HG02884 (cell line): ENCODE measurements at regions not wholly inside any gene's neighbourhood (a gene's known extent, or its start where the extent isn't known, plus 50 kb on each side); places are given as distances from the start of the nearest gene placed in this dataset.
"Not testable (repeated sequence)": the region's sequence is repeated elsewhere in the genome, so short reads cannot be mapped to it uniquely, and the experiment has no call there.

Experiments used
- ATAC-seq: cut with Tn5 transposase; IDR thresholded peaks from one replicate; pipeline ENCODE4 v1.9.1; 2021; ENCODE audit warnings: mild to moderate bottlenecking, moderate library complexity; ENCODE audit not compliant: unreplicated experiment

GRCh38 chrX:144188489-144188888 lies 304.6 kb downstream of the UBE2NL start:
- not testable (repeated sequence) for ATAC-seq

- ATAC-seq: not testable (repeated sequence)
These were observed 313.2 kb downstream of the UBE2NL start for GRCh38 chrX:144197057-144197456.

DNA sequence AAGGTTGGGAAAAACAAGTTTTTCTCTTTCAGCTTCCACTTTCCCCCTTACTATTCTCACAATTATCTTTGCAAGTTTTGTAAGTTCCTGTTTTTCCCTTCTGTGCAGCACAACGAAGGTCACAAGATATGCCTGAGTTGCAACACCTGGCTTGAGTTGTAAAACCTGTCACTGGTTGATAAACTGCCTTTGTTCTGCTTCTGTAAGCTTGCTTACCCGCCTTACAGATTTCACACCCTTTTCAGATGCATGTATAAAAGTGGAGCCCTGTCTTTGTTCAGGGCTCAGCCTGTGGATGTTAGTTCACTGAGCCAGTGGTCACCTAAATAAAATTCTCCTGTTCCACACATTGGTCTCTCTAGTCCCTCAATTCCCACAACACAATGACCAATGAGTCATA lies 318.9 kb downstream of the UBE2NL start:
- not testable (repeated sequence) for ATAC-seq

GRCh38 chrX:144208360-144209024 lies 324.6 kb downstream of the UBE2NL start:
- not testable (repeated sequence) for ATAC-seq

- ATAC-seq: no peak
These were observed 330.8 kb downstream of the UBE2NL start for GRCh38 chrX:144214651-144215050.

GRCh38 chrX:144219035-144219434 lies 335.2 kb downstream of the UBE2NL start:
- no peak for ATAC-seq

- not testable (repeated sequence) for ATAC-seq
These were observed 347.4 kb downstream of the UBE2NL start for GRCh38 chrX:144231116-144231785.

DNA sequence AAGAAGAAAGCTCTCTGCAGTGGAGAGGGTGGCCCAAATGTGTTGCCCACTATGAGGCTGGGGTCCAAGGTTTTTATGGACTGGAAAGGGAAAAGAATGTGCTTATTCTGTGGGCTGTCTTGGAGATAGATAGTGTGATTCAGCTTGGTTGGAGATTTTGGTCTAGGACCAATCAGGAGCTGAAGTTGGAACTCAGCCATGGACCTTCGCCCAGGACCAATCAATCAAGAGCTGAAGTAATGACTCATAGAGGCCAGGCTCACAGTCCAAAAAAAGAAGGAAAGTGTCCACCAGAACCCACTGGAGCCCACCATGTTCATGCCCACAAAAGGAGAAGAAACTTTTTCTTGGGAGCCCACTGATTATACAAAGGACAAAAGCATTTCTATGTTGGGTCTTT lies 369.5 kb downstream of the UBE2NL start:
- no peak for ATAC-seq

GRCh38 chrX:144259054-144259453 lies 375.2 kb downstream of the UBE2NL start:
- no peak for ATAC-seq

DNA sequence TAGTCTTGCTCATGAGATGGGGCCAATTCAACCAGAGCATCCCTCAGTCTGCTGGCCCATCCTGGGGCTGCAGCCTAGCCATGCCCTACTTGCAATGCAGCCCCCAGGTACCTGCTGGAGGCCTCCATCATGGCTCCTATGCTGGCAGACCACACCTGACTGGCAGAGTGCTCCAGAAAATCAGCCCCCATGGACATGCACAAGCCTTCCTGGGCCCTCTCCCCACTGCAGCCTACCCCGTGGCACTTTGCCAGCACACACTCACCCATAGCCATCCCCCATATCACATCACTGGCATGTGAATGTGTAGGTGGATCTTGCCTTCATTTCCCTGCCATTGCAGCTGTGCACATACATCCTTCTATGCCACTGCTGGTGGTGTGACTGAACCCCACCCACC lies 381.8 kb downstream of the UBE2NL start:
- no peak for ATAC-seq

DNA sequence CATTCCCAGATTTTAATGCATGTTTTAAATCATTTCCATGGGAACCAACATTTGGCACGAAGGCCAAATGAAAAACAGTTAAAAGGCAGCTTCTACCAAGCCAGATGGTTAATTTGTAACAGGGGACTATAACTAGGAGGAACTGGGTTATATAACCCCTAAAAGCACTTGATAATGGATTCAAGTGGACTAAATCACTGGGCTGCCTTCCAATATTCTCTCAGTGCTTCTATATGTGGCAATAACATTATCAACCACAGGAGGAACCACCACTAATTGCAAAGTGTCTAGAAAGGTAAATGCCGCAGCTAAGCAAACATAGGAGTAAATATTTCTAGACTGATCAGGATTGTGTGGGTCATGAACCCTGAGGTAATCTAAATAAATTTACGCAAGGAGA lies 391.5 kb downstream of the UBE2NL start:
- ATAC-seq: no peak

- no peak for ATAC-seq
These were observed 392.0 kb downstream of the UBE2NL start for GRCh38 chrX:144275843-144276242.

GRCh38 chrX:144293229-144293628 lies 409.4 kb downstream of the UBE2NL start:
- no peak for ATAC-seq

- no peak for ATAC-seq
These were observed 412.1 kb downstream of the UBE2NL start for GRCh38 chrX:144295921-144296320.

- no peak for ATAC-seq
These were observed 413.4 kb downstream of the UBE2NL start for GRCh38 chrX:144297221-144297620.

GRCh38 chrX:144327495-144327894 lies 443.6 kb downstream of the UBE2NL start:
- ATAC-seq: no peak

DNA sequence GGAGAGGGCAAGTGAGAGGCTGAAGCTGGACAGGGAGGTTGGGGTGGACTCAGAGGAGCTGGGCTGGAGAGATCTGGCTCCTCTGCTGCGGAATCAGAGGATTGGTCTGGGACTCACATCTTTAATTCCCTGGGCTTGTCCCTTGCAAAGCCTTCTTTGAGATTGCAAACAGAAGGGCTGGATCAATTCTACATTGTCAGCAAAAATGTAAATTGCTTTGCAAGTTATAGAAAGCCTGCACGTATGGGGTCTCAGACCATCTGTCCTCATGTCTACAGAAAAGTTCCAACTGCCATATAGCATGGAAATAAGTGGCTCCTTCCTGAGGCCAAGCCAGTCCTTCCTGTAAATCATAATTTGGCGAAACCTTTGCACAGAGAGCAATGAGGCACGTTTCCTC lies 449.6 kb downstream of the UBE2NL start:
- ATAC-seq: no peak

DNA sequence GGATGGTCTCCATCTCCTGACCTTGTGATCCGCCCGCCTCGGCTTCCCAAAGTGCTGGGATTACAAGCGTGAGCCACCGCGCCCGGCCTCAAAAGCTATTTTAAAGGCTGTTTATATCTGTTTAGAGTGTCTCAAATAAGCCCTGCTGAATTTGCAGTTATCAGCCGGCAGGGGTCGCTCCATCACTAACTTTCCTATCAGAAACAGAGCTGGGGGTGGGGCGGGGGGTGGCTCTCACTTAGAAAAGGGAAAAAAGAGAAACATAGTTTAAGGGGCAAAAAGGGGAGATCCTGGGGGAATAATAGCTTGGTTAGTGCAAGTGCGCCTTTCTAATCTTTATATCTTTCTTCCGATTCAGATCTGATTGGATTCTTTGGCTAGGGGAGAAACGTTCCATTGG lies 450.7 kb downstream of the UBE2NL start:
- ATAC-seq: no peak

GRCh38 chrX:144335402-144335801 lies 451.5 kb downstream of the UBE2NL start:
- no peak for ATAC-seq

- no peak for ATAC-seq
These were observed 495.3 kb downstream of the UBE2NL start for GRCh38 chrX:144379156-144379555.

DNA sequence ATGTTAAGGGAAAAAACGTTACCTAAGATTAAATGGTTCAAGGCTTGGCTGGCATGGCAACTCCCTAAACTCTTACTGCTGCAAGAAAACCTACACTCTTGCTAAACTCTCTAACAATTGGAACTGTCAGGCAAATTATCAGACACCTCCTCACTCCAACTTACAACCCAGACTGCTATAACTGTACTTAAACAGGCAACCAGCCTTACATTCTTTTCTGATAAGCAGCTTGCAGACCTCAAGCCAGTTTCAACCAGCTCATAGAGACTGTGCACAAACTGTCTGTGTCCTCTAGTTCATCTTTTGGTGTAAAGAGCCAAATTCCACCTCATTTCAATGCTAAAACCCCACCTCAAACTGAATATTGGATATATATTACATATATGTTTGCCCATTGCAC lies 504.9 kb downstream of the UBE2NL start:
- no peak for ATAC-seq
